ENCODE measurements at regions not wholly inside any gene's neighbourhood (a gene's known extent, or its start where the extent isn't known, plus 50 kb on each side); places are given as distances from the start of the nearest gene placed in this dataset.

- no peak for TF ChIP-seq CTCF (conservative IDR thresholded peaks at IDR 0.05; ENCODE audit: low read depth, low read length)
- no peak overlapping the region for H3K4me3 ChIP-seq (ENCODE audit: low read depth, low read length)
- no peak for DNase-seq (ENCODE audit: low read depth)
Observed at GRCh38 chr5:63053019-63053638, 474.5 kb downstream of the LRRC70 start.

GRCh38 chr5:63050916-63051315 is 472.3 kb downstream of the LRRC70 start:
- TF ChIP-seq CTCF (conservative IDR thresholded peaks at IDR 0.05; ENCODE audit: low read depth, low read length), result no peak
- no peak for DNase-seq (ENCODE audit: low read depth)
- no peak overlapping the region for H3K4me3 ChIP-seq (ENCODE audit: low read depth, low read length)

- no peak overlapping the region for H3K4me3 ChIP-seq (ENCODE audit: low read depth, low read length)
- no peak for DNase-seq (ENCODE audit: low read depth)
- no peak for TF ChIP-seq CTCF (conservative IDR thresholded peaks at IDR 0.05; ENCODE audit: low read depth, low read length)
Observed at GRCh38 chr5:63049935-63050334, 471.3 kb downstream of the LRRC70 start.

- no peak for DNase-seq (ENCODE audit: low read depth)
- TF ChIP-seq CTCF (conservative IDR thresholded peaks at IDR 0.05; ENCODE audit: low read depth, low read length), result no peak
- H3K4me3 ChIP-seq (ENCODE audit: low read depth, low read length), result no peak overlapping the region
Observed at GRCh38 chr5:63043792-63044191, 465.2 kb downstream of the LRRC70 start.

- no peak for TF ChIP-seq CTCF (conservative IDR thresholded peaks at IDR 0.05; ENCODE audit: low read depth, low read length)
- H3K4me3 ChIP-seq (ENCODE audit: low read depth, low read length), result no peak overlapping the region
- no peak for DNase-seq (ENCODE audit: low read depth)
Observed at GRCh38 chr5:63032343-63032742, 453.7 kb downstream of the LRRC70 start.

GRCh38 chr5:63029891-63030290 is 451.3 kb downstream of the LRRC70 start:
- TF ChIP-seq CTCF (conservative IDR thresholded peaks at IDR 0.05; ENCODE audit: low read depth, low read length), result no peak
- no peak for DNase-seq (ENCODE audit: low read depth)
- H3K4me3 ChIP-seq (ENCODE audit: low read depth, low read length), result no peak overlapping the region

GRCh38 chr5:63025679-63026078 is 447.1 kb downstream of the LRRC70 start:
- DNase-seq (ENCODE audit: low read depth), result no peak
- H3K4me3 ChIP-seq (ENCODE audit: low read depth, low read length), result no peak overlapping the region
- no peak for TF ChIP-seq CTCF (conservative IDR thresholded peaks at IDR 0.05; ENCODE audit: low read depth, low read length)

Measured in choroid plexus epithelial cell (primary cell).